HK-2 (cell line): ENCODE measurements at regions not wholly inside any gene's neighbourhood (a gene's known extent, or its start where the extent isn't known, plus 50 kb on each side); places are given as distances from the start of the nearest gene placed in this dataset.
"Not testable (repeated sequence)": the region's sequence is repeated elsewhere in the genome, so short reads cannot be mapped to it uniquely, and the experiment has no call there.

Source experiments
- DNase-seq: peaks from one replicate; pipeline ENCODE4 v3.0.0-alpha.2; 2018; ENCODE audit not compliant: unreplicated experiment

DNA sequence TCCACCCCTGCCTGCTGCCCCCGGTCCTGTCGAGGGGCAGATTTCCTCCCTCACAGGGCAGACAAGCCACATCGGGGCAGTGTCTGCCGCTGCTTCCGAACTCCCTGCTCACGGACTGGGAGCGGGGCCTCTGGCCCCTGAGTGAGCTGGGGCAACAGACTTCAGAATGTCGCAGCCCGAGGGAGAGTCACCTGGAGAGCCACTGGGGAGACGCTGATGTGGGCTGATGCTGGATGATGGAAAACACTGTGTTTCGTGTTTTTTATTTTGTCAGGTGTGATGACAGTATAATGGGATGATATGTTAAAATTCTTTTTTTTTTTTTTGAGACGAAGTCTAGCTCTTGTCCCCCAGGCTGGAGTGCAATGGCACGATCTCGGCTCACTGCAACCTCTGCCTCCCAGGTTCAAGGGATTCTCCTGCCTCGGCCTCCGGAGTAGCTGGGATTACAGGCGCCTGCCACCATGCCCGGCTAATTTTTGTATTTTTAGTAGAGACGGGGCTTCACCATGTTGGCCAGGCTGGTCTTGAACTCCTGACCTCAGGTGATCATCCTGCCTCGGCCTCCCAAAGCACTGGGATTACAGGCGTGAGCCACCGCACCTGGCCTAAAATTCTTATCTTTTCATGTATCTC lies 52.1 kb upstream of the SEPTIN5 start:
- not testable (repeated sequence) for DNase-seq

DNA sequence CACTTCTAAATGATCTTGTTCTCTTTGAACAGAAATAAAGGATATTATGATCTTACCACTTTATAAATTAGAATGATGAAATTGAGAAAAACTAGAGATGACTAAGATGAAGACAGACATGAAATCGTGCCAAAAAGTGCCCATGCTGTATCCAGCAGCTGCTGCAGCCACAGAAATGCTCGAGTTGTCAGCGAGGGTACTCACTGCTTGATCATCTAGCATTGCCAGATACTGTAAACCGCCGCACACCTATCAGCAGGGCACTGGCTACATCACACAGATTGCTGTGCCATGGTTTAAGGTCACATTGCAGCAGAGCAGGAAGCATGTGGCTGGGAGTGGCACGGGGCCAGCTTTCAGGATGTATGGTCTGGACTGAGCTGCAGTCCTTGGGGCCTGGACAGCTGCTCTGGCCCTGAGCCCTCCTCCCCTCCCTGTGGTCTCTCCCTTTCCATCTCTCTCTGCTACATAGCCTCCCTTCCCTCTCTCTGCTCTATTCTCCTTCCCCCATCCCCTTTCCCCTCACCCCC lies 51.0 kb upstream of the SEPTIN5 start:
- DNase-seq: no peak

DNA sequence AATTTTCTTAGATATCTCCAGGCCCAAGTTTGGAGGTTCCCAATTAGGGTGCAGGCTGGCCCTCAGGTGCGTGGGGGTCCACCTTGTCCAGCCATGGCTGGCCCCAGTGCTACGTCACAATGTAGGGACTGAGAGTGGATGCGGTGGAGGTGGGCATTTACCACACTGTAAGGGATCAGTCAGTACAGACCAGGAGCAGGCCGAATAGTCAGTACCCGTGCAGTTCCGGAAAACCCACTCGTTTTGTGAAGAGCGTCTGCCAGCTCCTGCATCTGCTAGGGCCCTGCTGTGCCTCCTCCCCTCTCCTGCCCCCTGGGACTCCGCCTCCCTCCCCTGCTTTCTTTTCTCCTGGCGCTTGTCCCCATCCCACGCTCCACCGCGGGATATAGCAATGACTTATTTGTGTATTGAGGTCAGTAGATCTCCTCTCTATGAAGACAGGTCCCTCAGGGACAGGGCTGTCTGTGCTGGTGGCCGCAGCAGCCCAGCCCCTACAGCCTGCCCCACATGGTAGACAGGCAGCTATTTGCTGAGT lies 50.4 kb upstream of the SEPTIN5 start:
- DNase-seq: no peak

DNA sequence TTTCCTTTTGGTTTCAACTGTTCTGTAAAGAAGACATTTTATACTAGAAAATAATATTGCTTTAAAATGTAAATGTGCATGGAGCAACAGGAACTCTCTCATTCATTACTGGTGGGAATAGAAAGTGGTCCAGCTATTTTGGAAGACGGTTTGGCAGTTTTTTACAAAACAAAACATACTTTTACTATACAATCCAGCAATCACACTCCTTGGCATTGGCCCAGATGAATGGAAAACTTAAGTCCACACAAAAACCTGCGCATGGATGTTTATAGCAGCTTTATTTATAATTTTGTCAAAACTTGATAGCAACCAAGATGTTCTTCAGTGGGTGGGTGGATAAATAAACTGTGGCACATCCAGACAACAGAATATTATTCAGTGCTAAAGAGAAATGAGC lies 49.9 kb upstream of the SEPTIN5 start:
- DNase-seq: no peak
